GM18870 (cell line): ENCODE measurements at regions not wholly inside any gene's neighbourhood (a gene's known extent, or its start where the extent isn't known, plus 50 kb on each side); places are given as distances from the start of the nearest gene placed in this dataset.

Source experiments
- ATAC-seq: cut with Tn5 transposase; IDR thresholded peaks from one replicate; pipeline ENCODE4 v1.9.1; 2021; ENCODE audit warnings: moderate library complexity; ENCODE audit not compliant: unreplicated experiment

- ATAC-seq = no peak
Observed at GRCh38 chr5:73395256-73395655, 53.3 kb downstream of the FOXD1 start.

GRCh38 chr5:73394610-73395009, 54.0 kb downstream of the FOXD1 start:
- ATAC-seq = no peak

- no peak for ATAC-seq
Observed at GRCh38 chr5:73393611-73394489, 54.7 kb downstream of the FOXD1 start.

DNA sequence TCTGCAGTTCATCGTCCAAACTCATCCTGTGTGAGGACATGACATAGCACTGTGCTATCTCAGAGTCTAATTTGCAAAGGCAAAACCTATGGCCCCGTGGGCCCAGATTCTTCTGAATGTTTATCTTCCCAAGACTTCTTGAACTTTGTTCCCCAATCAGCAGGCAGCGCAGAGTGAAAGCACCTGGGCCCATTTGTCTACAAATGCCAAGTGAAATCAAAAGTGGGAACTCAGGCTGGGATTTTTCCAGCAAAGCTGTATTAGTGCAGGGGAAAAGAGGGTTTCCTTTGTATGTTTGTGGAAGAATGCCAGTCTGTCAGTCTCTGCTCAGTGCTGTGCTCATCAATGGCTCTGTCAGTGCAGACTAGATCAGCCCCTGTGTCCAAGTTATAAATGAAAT, 55.8 kb downstream of the FOXD1 start:
- ATAC-seq = no peak

- ATAC-seq = no peak
Observed at GRCh38 chr5:73391441-73391881, 57.1 kb downstream of the FOXD1 start.

- no peak for ATAC-seq
Observed at GRCh38 chr5:73390972-73391371, 57.6 kb downstream of the FOXD1 start.

DNA sequence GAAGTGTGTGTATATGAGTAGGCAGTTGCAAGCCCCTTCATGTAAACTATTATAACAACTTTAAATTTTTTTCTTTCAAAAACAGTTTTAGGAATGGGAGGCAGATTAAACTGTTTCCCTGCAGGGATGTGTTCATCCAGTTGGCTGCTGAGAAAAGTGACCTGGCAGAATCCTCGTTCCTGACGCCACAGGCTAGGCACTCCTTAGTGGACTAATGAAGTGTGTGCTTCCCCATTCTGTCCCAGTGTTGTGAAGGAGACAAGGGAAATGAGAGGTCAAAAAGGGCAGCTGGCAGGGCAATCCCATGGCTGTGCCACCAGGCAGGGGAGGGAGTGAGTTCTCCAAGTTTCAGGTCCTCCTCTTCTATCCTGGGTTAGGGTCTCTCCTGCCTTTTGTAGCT, 59.8 kb downstream of the FOXD1 start:
- ATAC-seq = no peak

- no peak for ATAC-seq
Observed at GRCh38 chr5:73388306-73388684, 60.3 kb downstream of the FOXD1 start.

DNA sequence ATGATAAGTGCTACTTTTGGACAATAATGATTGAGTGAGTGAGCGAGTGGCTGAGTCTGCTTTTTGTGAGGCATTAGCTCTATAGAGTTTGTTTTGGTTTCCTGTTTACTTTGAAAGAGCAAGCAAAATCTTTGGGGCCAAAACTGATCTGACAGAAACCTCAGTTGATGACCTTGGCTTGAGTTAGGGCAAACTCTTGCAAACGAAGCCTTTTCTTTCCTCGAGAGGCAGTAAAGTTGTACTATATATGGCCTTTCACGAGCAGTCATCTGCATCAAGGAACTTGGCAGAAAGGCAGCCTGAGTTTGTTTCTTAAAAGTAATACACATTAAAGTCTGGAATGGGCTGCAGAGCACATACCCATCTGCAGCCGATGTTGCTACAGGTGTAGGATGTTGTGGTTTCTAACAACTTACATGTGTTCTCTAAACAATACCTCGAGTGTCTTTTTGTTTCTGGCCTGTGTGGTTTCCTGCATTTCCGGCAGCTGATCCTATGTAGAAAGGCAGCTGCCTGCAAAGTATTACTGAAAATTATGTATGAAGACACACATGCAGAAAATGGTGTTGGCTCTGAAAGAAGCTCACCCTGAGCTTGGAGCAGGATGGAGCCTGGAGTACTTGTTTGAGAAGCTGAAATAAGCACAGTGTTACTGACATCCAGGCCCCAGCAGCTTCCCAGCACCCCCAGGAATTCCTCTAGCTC, 60.8 kb downstream of the FOXD1 start:
- peak; percentile 78 for ATAC-seq

DNA sequence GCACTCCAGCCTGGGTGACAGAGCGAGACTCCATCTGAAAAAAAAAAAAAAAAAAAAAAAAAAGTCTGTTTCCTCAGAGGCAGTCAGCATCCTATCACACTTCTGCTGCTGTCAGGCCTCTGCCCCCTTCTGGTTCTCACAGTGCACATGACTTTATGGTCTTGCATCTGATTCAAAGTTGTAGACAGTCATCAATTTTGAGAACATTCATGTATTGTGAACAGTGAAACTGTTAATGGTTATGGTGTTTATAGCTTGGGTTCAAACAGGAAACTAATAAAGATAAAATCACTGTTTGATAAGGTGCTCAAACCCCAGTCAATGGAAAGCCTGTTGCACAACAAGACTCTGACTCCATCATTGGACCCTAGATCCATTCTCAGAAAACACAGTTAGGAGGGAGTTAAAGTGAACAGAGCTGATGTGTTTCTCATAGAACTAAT, 61.4 kb downstream of the FOXD1 start:
- ATAC-seq = peak; percentile 25

DNA sequence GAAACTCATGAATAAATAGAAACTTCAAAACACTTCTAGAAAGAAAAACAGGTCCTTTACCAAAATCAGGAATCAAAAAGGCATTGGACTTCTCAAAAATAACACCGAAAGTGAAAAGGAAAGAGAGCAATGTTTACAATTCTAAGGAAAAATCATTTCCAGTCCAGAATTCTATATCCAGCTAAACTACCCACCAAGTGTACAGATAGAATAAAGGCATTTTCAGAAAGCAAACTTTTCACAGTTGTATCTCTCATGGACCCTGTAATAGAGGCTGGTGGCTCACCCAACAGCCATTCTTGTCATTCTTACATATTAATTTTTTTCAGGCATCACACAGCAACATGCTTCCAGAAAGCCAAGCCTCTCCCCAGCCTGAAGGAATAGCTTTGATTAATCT, 63.7 kb downstream of the FOXD1 start:
- ATAC-seq = no peak

DNA sequence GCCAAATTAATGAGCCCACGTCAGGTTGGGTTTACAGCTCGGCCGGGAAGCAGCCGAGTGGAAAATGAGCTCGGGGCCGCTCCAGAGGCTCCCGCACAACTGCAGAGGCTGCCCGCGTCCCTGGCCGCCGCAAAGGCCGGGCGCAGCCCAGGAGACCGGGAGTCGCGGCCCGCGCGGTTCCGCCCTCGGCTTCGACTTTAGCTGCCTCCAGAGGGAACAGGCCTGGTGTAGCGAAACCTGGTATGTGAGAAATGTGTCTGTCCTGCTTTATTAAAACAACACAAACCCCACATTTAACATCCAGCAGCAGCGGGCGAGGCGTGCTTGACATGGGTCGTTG, 66.2 kb downstream of the FOXD1 start:
- no peak for ATAC-seq

GRCh38 chr5:73381590-73382400, 66.8 kb downstream of the FOXD1 start:
- no peak for ATAC-seq

- no peak for ATAC-seq
Observed at GRCh38 chr5:73380710-73381589, 67.6 kb downstream of the FOXD1 start.

DNA sequence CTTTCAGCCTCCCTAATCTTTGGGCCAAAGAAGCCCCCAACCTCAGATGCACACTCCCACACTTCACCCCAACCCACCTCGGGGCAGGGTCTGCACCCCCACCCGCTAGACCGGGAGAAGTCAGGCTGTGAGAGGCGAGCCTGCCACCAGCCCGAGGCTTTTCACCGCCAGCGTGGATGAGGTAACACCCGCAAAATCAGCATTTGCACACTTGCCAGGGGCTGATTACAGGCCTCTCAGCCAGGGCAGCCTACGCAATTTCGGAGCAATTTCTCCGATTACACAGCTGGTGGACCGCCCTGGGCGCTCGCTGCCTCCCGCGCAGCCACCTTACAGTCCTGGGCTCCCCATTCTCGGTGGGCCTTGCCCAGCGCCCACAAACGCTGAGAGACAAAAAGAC, 68.5 kb downstream of the FOXD1 start:
- no peak for ATAC-seq

- ATAC-seq = no peak
Observed at GRCh38 chr5:73379435-73379834, 69.1 kb downstream of the FOXD1 start.

GRCh38 chr5:73378765-73379164, 69.8 kb downstream of the FOXD1 start:
- ATAC-seq = no peak

- ATAC-seq = no peak
Observed at GRCh38 chr5:73378070-73378469, 70.5 kb downstream of the FOXD1 start.

DNA sequence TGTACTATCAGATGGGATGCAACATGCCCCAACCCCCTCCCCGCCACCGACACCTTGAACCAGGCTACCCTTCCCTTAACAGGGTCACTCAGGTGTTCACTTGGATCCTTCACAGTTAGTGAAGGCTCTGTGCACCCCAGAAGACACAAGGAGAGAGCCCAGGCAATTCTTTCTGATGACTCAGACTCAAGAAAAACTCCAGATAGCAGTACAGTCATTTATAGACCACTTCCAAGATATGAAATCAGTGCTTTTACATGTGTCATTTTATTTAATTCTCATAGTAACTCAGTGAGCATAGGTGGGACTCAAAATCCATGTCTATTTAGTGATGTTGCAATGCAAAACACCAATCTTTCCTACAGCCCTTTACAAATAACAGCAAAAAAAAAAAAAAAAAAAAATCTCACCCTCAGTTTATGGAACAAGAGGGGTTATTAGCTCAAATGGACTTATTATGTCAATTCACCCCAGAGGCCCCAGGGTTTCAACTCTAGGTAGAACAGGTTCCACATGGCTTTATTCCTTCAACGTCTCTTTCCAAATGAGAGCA, 71.9 kb downstream of the FOXD1 start:
- no peak for ATAC-seq

DNA sequence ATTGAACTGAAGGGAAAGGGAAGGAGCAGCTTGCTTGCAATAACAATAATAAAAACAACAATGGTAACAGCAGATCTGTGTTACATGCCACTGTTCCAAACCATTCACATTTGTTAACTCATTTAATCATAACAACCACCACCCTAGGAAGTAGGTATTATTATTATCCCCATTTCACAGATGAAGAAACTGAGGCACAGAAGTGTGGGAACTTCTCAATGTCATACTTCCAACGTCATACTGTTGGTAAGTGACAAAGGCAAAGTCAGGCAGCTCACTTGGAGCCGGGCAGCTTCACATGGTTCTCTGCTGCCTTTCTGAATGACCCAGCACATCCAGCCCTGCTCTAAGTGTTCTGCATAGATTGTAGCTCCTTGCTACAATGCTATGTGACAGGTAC, 72.6 kb downstream of the FOXD1 start:
- ATAC-seq = no peak
